ENCODE measurements at regions not wholly inside any gene's neighbourhood (a gene's known extent, or its start where the extent isn't known, plus 50 kb on each side); places are given as distances from the start of the nearest gene placed in this dataset.
"Not testable (repeated sequence)": the region's sequence is repeated elsewhere in the genome, so short reads cannot be mapped to it uniquely, and the experiment has no call there.

- TF ChIP-seq POLR2A (IDR thresholded peaks at IDR 0.05; ENCODE audit: low read length); GATA1 (IDR thresholded peaks at IDR 0.05; ENCODE audit: low read depth, low read length): not testable (repeated sequence)
Measured at GRCh38 chr19:32084756-32085363, 260.6 kb upstream of the ZNF507 start.
